Lower leg skin (tissue), 4 donors: ENCODE measurements at regions not wholly inside any gene's neighbourhood (a gene's known extent, or its start where the extent isn't known, plus 50 kb on each side); places are given as distances from the start of the nearest gene placed in this dataset.

ENCODE experiments used
- DNase-seq, 2 donors: peaks; one replicate each; pipeline ENCODE4 v3.0.0-alpha.2; 2019; ENCODE audit warnings: low spot score in 2 of 2
- H3K4me3 ChIP-seq: fragments of 200-600 bp; sonication (generic); 2 replicates; pipeline ENCODE4 v1.5.1; 2017; ENCODE audit warnings: mild to moderate bottlenecking, low read depth; ENCODE audit not compliant: poor library complexity, severe bottlenecking
- CTCF ChIP-seq, 3 donors: fragments of 450-650 bp; IDR thresholded peaks; one replicate each; pipeline ENCODE4 v1.5.1; 2016; ENCODE audit warnings: antibody characterized with exemption in 3 of 3, mild to moderate bottlenecking in 3 of 3, moderate library complexity in 2 of 3
- POLR2A ChIP-seq, 2 donors: fragments of 450-650 bp; IDR thresholded peaks; one replicate each; pipeline ENCODE4 v1.6.1; 2016 to 2017; ENCODE audit warnings: antibody characterized with exemption in 2 of 2, mild to moderate bottlenecking in 1 of 2, moderate library complexity in 1 of 2
- WGBS, 2 donors: methylation state at CpG; one replicate each; pipeline ENCODE4 v1.1.5; 2018; 5-methylcytosine and 5-hydroxymethylcytosine counted together
- intact Hi-C: fragments of 100-400 bp; cut with DNase I; formaldehyde crosslinking; loops from one replicate; pipeline ENCODE4 v1.15.0; 2023; ENCODE audit warnings: low total_unique reads

GRCh38 chr13:65026505-65026904, 2203.6 kb downstream of the PCDH9 start:
- WGBS, 2 donors = 75 to 76% methylated on average over 2 of the region's 2 CpGs
- no peak overlapping the region for H3K4me3 ChIP-seq
- no peak for DNase-seq
- no peak for TF ChIP-seq POLR2A (IDR thresholded peaks at IDR 0.05)
- no peak for TF ChIP-seq CTCF (IDR thresholded peaks at IDR 0.05)
- intact Hi-C loops = no loop called here

- no peak overlapping the region for H3K4me3 ChIP-seq
- DNase-seq = no peak
- intact Hi-C loops = no loop called here
- TF ChIP-seq POLR2A (IDR thresholded peaks at IDR 0.05) = no peak
- no peak for TF ChIP-seq CTCF (IDR thresholded peaks at IDR 0.05)
- WGBS, 2 donors = 59 to 74% methylated on average over 3 of the region's 3 CpGs
Measured at GRCh38 chr13:65011378-65011777, 2218.8 kb downstream of the PCDH9 start.

- no peak overlapping the region for H3K4me3 ChIP-seq
Measured at GRCh38 chr13:64997438-64997837, 2232.7 kb downstream of the PCDH9 start.

GRCh38 chr13:64993514-64994164, 2236.5 kb downstream of the PCDH9 start:
- 71 to 79% methylated on average over 4 of the region's 4 CpGs for WGBS, 2 donors
- TF ChIP-seq CTCF (IDR thresholded peaks at IDR 0.05) (no peak), POLR2A (IDR thresholded peaks at IDR 0.05) (no peak)
- no peak for DNase-seq
- no peak overlapping the region for H3K4me3 ChIP-seq
- intact Hi-C loops = no loop called here

More at GRCh38 chr13:64997438-64997837, 2232.7 kb downstream of the PCDH9 start:
- WGBS, 2 donors = 56 to 61% methylated on average over 5 of the region's 5 CpGs
- intact Hi-C loops = no loop called here
- DNase-seq = no peak
- no peak for TF ChIP-seq CTCF (IDR thresholded peaks at IDR 0.05)
- no peak for TF ChIP-seq POLR2A (IDR thresholded peaks at IDR 0.05)

GRCh38 chr13:64992314-64992713, 2237.8 kb downstream of the PCDH9 start:
- 48 to 67% methylated on average over 2 of the region's 2 CpGs for WGBS, 2 donors
- intact Hi-C loops = no loop called here
- H3K4me3 ChIP-seq = no peak overlapping the region
- TF ChIP-seq CTCF (IDR thresholded peaks at IDR 0.05) (no peak), POLR2A (IDR thresholded peaks at IDR 0.05) (no peak)
- no peak for DNase-seq

- DNase-seq = no peak
- TF ChIP-seq CTCF (IDR thresholded peaks at IDR 0.05) (no peak), POLR2A (IDR thresholded peaks at IDR 0.05) (no peak)
- 54 to 59% methylated on average over 5 of the region's 5 CpGs for WGBS, 2 donors
- intact Hi-C loops = no loop called here
- H3K4me3 ChIP-seq = no peak overlapping the region
Measured at GRCh38 chr13:64985075-64985474, 2245.1 kb downstream of the PCDH9 start.
